Uterus (tissue), 2 donors: ENCODE measurements at regions not wholly inside any gene's neighbourhood (a gene's known extent, or its start where the extent isn't known, plus 50 kb on each side); places are given as distances from the start of the nearest gene placed in this dataset.

ENCODE experiments used
- POLR2A ChIP-seq, 2 donors: fragments of 450-650 bp; IDR thresholded peaks; one replicate each; pipeline ENCODE4 v1.6.1; 2016; ENCODE audit warnings: antibody characterized with exemption in 2 of 2, mild to moderate bottlenecking in 1 of 2, moderate library complexity in 1 of 2
- TF ChIP-seq, protein P1 (sequence below), 4 experiments: fragments of 200-600 bp in 2 of 4; fragments of 450-650 bp in 2 of 4; sonication (generic) in 2 of 4; IDR thresholded peaks; one replicate each; pipeline ENCODE4 v1.5.1; 2016 to 2019; ENCODE audit warnings: antibody characterized with exemption in 4 of 4, mild to moderate bottlenecking in 2 of 4, moderate library complexity in 1 of 4

- TF ChIP-seq POLR2A (IDR thresholded peaks at IDR 0.05), result no peak
- TF ChIP-seq, protein P1, sequence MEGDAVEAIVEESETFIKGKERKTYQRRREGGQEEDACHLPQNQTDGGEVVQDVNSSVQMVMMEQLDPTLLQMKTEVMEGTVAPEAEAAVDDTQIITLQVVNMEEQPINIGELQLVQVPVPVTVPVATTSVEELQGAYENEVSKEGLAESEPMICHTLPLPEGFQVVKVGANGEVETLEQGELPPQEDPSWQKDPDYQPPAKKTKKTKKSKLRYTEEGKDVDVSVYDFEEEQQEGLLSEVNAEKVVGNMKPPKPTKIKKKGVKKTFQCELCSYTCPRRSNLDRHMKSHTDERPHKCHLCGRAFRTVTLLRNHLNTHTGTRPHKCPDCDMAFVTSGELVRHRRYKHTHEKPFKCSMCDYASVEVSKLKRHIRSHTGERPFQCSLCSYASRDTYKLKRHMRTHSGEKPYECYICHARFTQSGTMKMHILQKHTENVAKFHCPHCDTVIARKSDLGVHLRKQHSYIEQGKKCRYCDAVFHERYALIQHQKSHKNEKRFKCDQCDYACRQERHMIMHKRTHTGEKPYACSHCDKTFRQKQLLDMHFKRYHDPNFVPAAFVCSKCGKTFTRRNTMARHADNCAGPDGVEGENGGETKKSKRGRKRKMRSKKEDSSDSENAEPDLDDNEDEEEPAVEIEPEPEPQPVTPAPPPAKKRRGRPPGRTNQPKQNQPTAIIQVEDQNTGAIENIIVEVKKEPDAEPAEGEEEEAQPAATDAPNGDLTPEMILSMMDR (IDR thresholded peaks at IDR 0.05), result no peak
Observed at GRCh38 chr5:135095871-135096270, 61.8 kb upstream of the PITX1 start.
